PC-3 (cell line): ENCODE measurements at regions not wholly inside any gene's neighbourhood (a gene's known extent, or its start where the extent isn't known, plus 50 kb on each side); places are given as distances from the start of the nearest gene placed in this dataset.

Experiments
- ATAC-seq: fragments of 200-7000 bp; cut with Tn5 transposase; 2 replicates; pipeline ENCODE4 v1.9.1; 2020; ENCODE audit warnings: mild to moderate bottlenecking, moderate library complexity
- BruUV-seq: library from RNA; stranded (reverse); fragments of 400-500 nt; replicated peaks from 2 replicates; lab custom pipeline; 2021; lab: Mats Ljungman, UMichigan
- CTCF ChIA-PET: fragments of 300-600 bp; sonication (Branson Sonifier 250); formaldehyde crosslinking; loops from one replicate; lab custom pipeline; 2022; ENCODE audit warnings: antibody characterized with exemption; lab: Charles Lee
- POLR2A ChIA-PET: fragments of 300-600 bp; sonication (Branson Sonifier 250); formaldehyde crosslinking; loops from one replicate; lab custom pipeline; 2022; ENCODE audit warnings: antibody characterized with exemption; ENCODE audit not compliant: unreplicated experiment; lab: Charles Lee
- DNase-seq: peaks from one replicate; pipeline ENCODE4 v3.0.0-alpha.2; 2015
- H2AFZ ChIP-seq: fragments of 300-600 bp; sonication (generic); 2 replicates; pipeline ENCODE4 v1.6.0; 2016; ENCODE audit warnings: antibody characterized with exemption, low read length
- H3F3A ChIP-seq: fragments of 300-600 bp; sonication (generic); one replicate; pipeline ENCODE4 v1.6.0; 2017; ENCODE audit warnings: antibody characterized with exemption, low read length, control low read depth, mild to moderate bottlenecking; ENCODE audit not compliant: unreplicated experiment
- H3K27ac ChIP-seq: fragments of 300-600 bp; sonication (generic); 2 replicates; pipeline ENCODE4 v1.5.1; 2016; ENCODE audit warnings: mild to moderate bottlenecking, low read length
- H3K27me3 ChIP-seq: fragments of 300-600 bp; sonication (generic); 2 replicates; pipeline ENCODE4 v1.6.1; 2016; ENCODE audit warnings: low read length, mixed read lengths
- H3K36me3 ChIP-seq: fragments of 300-600 bp; sonication (generic); 2 replicates; pipeline ENCODE4 v1.6.1; 2016; ENCODE audit warnings: low read depth, mixed run types, low read length, mixed read lengths
- H3K4me1 ChIP-seq: fragments of 300-600 bp; sonication (generic); 2 replicates; pipeline ENCODE4 v1.5.1; 2016; ENCODE audit warnings: low read length; ENCODE audit not compliant: insufficient read depth
- H3K4me2 ChIP-seq: fragments of 300-600 bp; sonication (generic); 2 replicates; pipeline ENCODE4 v1.6.0; 2016; ENCODE audit warnings: low read length
- H3K4me3 ChIP-seq: fragments of 300-600 bp; sonication (generic); 2 replicates; pipeline ENCODE4 v1.5.1; 2016; ENCODE audit warnings: mild to moderate bottlenecking, low read length, mixed read lengths
- H3K79me2 ChIP-seq: fragments of 300-600 bp; sonication (generic); 2 replicates; pipeline ENCODE4 v1.6.1; 2017; ENCODE audit warnings: low read length, mixed read lengths
- H3K9ac ChIP-seq: fragments of 300-600 bp; sonication (generic); 2 replicates; pipeline ENCODE4 v1.6.0; 2016; ENCODE audit warnings: mild to moderate bottlenecking, low read length
- H3K9me2 ChIP-seq: fragments of 300-600 bp; sonication (generic); replicated peaks from 2 replicates; pipeline ENCODE4 v1.6.1; 2016; ENCODE audit warnings: mixed run types, low read length, mixed read lengths
- H3K9me3 ChIP-seq: fragments of 300-600 bp; sonication (generic); 2 replicates; pipeline ENCODE4 v1.6.1; 2016; ENCODE audit warnings: low read length, mixed read lengths
- H4K20me1 ChIP-seq: fragments of 300-600 bp; sonication (generic); 2 replicates; pipeline ENCODE4 v1.6.1; 2016; ENCODE audit warnings: low read length, mixed read lengths
- EZH2 ChIP-seq: fragments of 300-600 bp; sonication (generic); IDR thresholded peaks from one replicate; pipeline ENCODE4 v1.6.1; 2017; ENCODE audit warnings: antibody characterized with exemption, mild to moderate bottlenecking, low read length; ENCODE audit not compliant: unreplicated experiment
- EZH2phosphoT487 ChIP-seq: fragments of 300-600 bp; sonication (generic); IDR thresholded peaks from 2 replicates; pipeline ENCODE4 v1.6.1; 2018; ENCODE audit warnings: mild to moderate bottlenecking, antibody characterized with exemption, low read length, borderline replicate concordance
- intact Hi-C: fragments of 100-400 bp; cut with micrococcal nuclease; formaldehyde crosslinking; loops from 2 replicates; pipeline ENCODE4 v1.9.0; 2023
- TF ChIP-seq, protein P1 (sequence below): fragments of 300-600 bp; sonication (generic); conservative IDR thresholded peaks from 2 replicates; pipeline ENCODE4 v1.5.1; 2017; ENCODE audit warnings: antibody characterized with exemption, low read depth, mild to moderate bottlenecking, low read length

DNA sequence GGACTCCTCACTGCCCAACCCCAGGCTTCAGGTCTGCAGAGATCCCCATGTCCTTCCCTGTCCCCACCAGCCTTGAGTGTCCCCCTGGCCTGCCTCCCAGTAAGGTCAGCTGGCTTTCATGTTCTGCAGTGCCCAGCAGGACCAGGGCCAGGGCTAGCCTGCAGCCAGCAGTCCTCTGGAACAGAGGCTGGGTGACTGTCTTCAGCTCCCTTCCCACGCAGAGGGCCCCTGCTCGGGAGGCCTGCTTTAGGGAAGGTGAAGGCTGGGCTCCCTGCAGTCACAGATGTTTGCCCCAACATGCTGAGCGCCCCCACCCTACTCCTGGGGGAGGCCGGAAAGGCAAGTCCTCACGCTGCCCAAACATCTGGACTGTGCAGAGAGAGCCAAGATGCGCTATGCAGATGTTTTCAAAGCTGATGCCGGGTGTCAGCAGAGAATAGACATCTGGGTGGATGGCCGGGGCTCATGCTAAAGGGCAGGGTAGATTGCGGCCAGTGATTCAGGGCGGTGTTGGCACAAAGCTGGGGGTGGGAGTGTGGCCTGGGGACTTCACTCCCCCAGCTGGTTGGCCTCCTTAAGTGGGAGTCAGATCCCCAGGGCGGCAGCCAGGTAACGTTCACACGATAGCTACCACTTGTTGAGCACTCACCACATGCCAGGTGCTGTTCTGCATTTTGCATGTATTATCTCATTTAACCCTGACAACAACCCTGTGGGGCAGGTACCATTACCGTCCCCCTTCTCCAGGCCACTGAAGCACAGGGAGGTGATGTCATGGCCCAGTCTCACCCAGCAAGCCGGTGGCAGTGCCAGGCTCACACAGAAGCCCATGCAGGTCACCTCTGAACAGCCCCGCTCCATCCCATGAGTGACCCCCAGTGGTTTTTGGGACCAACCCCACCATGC, 71.2 kb upstream of the COL13A1 start:
- H3F3A ChIP-seq: no peaks in the 10 kb centered on the region
- DNase-seq (no peak), ATAC-seq (no peak)
- no peak for TF ChIP-seq EZH2
- TF ChIP-seq, protein P1, sequence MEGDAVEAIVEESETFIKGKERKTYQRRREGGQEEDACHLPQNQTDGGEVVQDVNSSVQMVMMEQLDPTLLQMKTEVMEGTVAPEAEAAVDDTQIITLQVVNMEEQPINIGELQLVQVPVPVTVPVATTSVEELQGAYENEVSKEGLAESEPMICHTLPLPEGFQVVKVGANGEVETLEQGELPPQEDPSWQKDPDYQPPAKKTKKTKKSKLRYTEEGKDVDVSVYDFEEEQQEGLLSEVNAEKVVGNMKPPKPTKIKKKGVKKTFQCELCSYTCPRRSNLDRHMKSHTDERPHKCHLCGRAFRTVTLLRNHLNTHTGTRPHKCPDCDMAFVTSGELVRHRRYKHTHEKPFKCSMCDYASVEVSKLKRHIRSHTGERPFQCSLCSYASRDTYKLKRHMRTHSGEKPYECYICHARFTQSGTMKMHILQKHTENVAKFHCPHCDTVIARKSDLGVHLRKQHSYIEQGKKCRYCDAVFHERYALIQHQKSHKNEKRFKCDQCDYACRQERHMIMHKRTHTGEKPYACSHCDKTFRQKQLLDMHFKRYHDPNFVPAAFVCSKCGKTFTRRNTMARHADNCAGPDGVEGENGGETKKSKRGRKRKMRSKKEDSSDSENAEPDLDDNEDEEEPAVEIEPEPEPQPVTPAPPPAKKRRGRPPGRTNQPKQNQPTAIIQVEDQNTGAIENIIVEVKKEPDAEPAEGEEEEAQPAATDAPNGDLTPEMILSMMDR: no peak
- no peak for TF ChIP-seq EZH2phosphoT487
- H3K9me2 ChIP-seq: no peaks in the 10 kb centered on the region
- no peaks in the 10 kb centered on the region for H4K20me1 ChIP-seq
- H3K4me3 ChIP-seq: no peak overlapping the region
- no peak overlapping the region for H3K27ac ChIP-seq
- no TSS peak for BruUV-seq
- H3K4me2 ChIP-seq: no peak overlapping the region
- no peak overlapping the region for H2AFZ ChIP-seq
- intact Hi-C loops: no loop called here
- peaks cover 37% of the 10 kb centered on the region for H3K4me1 ChIP-seq
- H3K9ac ChIP-seq: no peak overlapping the region
- CTCF ChIA-PET: interaction anchor here (1.0 kb wide), 1 partner anchor 36 kb away, joined by 3 read pairs; no protein-coding TSS in a partner anchor
- POLR2A ChIA-PET: interaction anchor here (0.5 kb wide), 1 partner anchor 184 kb away, joined by 5 read pairs; no protein-coding TSS in a partner anchor
- no peaks in the 10 kb centered on the region for H3K36me3 ChIP-seq
- no peaks in the 10 kb centered on the region for H3K27me3 ChIP-seq
- no peaks in the 10 kb centered on the region for H3K79me2 ChIP-seq
- H3K9me3 ChIP-seq: no peaks in the 10 kb centered on the region

DNA sequence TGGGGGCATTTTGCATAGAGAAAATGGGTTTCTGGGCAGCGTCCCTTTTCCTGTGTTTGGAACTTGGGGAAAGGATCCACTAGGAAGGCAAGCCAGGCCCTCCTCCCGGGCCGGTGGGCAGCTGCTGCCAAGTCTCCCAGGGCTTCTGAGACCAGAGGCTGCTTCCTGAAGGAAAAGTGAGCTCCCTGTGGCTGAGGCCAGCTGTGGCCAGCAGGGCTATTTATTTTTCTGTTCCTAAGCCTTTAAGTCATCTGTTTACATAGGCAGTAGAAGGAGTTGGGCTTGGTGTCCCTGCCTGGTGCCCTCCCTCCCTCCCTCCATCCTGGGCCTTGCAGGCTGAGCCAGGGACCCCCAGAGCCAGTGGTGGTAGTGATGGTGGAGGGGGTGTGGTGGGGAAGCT, 70.5 kb upstream of the COL13A1 start:
- no peak overlapping the region for H3K27ac ChIP-seq
- H3K79me2 ChIP-seq: no peaks in the 10 kb centered on the region
- peaks cover 37% of the 10 kb centered on the region for H3K4me1 ChIP-seq
- H3K4me3 ChIP-seq: no peak overlapping the region
- no TSS peak for BruUV-seq
- H3K9me3 ChIP-seq: no peaks in the 10 kb centered on the region
- no peaks in the 10 kb centered on the region for H3K36me3 ChIP-seq
- no peaks in the 10 kb centered on the region for H3F3A ChIP-seq
- CTCF ChIA-PET: interaction anchor here (0.6 to 1.0 kb wide), 2 partner anchors 35 to 56 kb away, joined by 3 read pairs; no protein-coding TSS in a partner anchor
- POLR2A ChIA-PET: interaction anchor here (0.5 to 0.6 kb wide), 2 partner anchors 15 to 183 kb away, joined by 3 to 5 read pairs; no protein-coding TSS in a partner anchor
- peak; percentile 70 for ATAC-seq
- H3K4me2 ChIP-seq: no peak overlapping the region
- H2AFZ ChIP-seq: no peak overlapping the region
- H4K20me1 ChIP-seq: no peaks in the 10 kb centered on the region
- no peaks in the 10 kb centered on the region for H3K9me2 ChIP-seq
- TF ChIP-seq EZH2phosphoT487: no peak
- TF ChIP-seq, protein P1: no peak; the same call in 1 of the 2 replicates
- no peak for TF ChIP-seq EZH2
- intact Hi-C loops: no loop called here
- no peak overlapping the region for H3K9ac ChIP-seq
- no peaks in the 10 kb centered on the region for H3K27me3 ChIP-seq
- DNase-seq: peak; percentile 73
